Activated naive CD4-positive, alpha-beta T cell treated with anti-CD3 and anti-CD28 coated beads, Interleukin-2, amount 50 U/mL, for 72 hours (primary cell): ENCODE measurements at regions not wholly inside any gene's neighbourhood (a gene's known extent, or its start where the extent isn't known, plus 50 kb on each side); places are given as distances from the start of the nearest gene placed in this dataset.

Source experiments
- ATAC-seq, 2 donors: fragments of 150-1000 bp; cut with Tn5 transposase; 2 replicates each; pipeline ENCODE4 v1.10.0; 2021; ENCODE audit warnings: mild to moderate bottlenecking in 2 of 2, moderate library complexity in 2 of 2
- DNase-seq, 2 donors: peaks; one replicate each; pipeline ENCODE4 v3.0.0; 2021 to 2022; ENCODE audit warnings: low spot score in 2 of 2
- H3K27ac Mint-ChIP-seq, 2 donors: one replicate each; pipeline ENCODE4 v1.8.0; 2022; ENCODE audit warnings: mild to moderate bottlenecking in 2 of 2, mixed read lengths in 2 of 2
- H3K36me3 Mint-ChIP-seq, 2 donors: one replicate each; pipeline ENCODE4 v1.8.0; 2022; ENCODE audit warnings: mixed read lengths in 2 of 2
- H3K9me3 Mint-ChIP-seq, 2 donors: one replicate each; pipeline ENCODE4 v1.8.0; 2022; ENCODE audit warnings: mixed read lengths in 2 of 2

- Mint-ChIP-seq H3K27ac (peak overlapping the region in 1 of 2 donors; percentile 36), H3K36me3 (no peaks in the 10 kb centered on the region), H3K9me3 (peaks cover 0 to 7% of the 10 kb centered on the region in 2 donors)
- DNase-seq (no peak), ATAC-seq (no peak)
These were observed 428.2 kb upstream of the ETAA1 start for GRCh38 chr2:66968946-66969345.

- DNase-seq (no peak), ATAC-seq (no peak)
- Mint-ChIP-seq H3K36me3 (no peaks in the 10 kb centered on the region), H3K27ac (no peak overlapping the region), H3K9me3 (peaks cover 0 to 5% of the 10 kb centered on the region in 2 donors)
These were observed 416.1 kb upstream of the ETAA1 start for GRCh38 chr2:66981074-66981473.

DNA sequence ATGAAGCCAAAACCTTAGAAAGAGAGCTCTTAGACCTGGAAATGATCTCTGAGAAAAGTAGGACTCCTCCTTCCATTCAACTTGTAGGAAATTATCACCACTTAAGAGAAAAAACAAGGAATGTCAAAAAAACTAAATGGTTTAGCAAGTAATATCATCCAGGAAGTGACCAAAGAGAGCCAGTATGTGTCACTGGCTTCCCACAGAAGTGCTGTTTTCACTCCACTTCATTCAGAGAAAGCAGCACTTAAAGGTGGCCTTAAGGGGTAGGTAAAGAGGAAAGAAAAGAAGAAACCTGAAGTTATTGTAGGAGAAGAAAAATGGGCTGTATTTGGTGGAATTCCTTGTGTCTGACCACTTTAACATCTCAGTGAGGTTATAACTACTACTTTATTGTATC, 414.4 kb upstream of the ETAA1 start:
- no peaks in the 10 kb centered on the region for H3K36me3 Mint-ChIP-seq
- H3K9me3 Mint-ChIP-seq = peaks cover 5 to 6% of the 10 kb centered on the region in 2 donors
- DNase-seq (no peak), ATAC-seq (no peak)
- no peak overlapping the region for H3K27ac Mint-ChIP-seq

DNA sequence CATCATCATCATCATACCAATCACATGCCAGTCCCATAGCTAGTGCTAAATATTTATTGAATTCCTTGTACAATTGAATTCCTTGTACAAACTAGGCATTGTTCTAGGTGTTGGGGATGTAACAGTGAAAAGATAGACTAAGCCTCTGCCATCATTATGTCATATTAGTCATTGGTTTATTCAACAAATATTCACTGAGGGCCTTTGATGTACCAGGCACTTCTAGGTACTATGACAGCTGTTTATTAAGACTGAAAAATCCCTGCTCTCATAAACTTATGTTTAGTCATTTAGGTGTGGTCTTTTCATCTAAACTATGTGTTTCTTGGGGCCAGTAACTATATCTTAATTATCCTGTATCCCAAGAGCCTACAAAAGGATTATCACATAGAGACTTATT, 412.3 kb upstream of the ETAA1 start:
- DNase-seq (no peak), ATAC-seq (no peak)
- Mint-ChIP-seq H3K27ac (no peak overlapping the region), H3K9me3 (peaks cover 5 to 10% of the 10 kb centered on the region in 2 donors), H3K36me3 (no peaks in the 10 kb centered on the region)

GRCh38 chr2:66985906-66986305, 411.2 kb upstream of the ETAA1 start:
- H3K9me3 Mint-ChIP-seq = peaks cover 5 to 10% of the 10 kb centered on the region in 2 donors
- DNase-seq (no peak), ATAC-seq (no peak)
- no peaks in the 10 kb centered on the region for H3K36me3 Mint-ChIP-seq
- H3K27ac Mint-ChIP-seq = no peak overlapping the region

GRCh38 chr2:66987733-66988132, 409.4 kb upstream of the ETAA1 start:
- Mint-ChIP-seq H3K27ac (no peak overlapping the region), H3K9me3 (peaks cover 5 to 10% of the 10 kb centered on the region in 2 donors), H3K36me3 (no peaks in the 10 kb centered on the region)
- no peak for ATAC-seq
- DNase-seq = no peak

DNA sequence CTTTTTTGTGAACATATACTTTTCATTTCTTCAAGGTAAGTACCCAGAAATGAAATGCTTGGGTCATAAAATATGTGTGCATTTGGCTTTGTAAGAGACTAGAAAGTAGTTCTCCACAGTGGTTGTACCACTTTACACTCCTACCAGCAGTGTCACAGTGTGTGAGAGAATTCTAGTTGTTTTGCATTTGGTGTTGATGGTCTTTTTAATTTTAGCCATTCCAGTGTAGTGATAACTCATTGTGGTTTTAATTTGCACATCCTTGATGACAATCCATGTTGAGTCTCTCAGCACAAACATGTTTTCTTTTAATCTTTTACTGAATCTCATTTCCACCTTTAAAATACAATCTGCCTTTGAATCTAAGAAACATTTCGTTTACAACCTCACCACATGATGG, 402.5 kb upstream of the ETAA1 start:
- DNase-seq (no peak), ATAC-seq (no peak)
- H3K36me3 Mint-ChIP-seq = no peaks in the 10 kb centered on the region
- no peak overlapping the region for H3K27ac Mint-ChIP-seq
- peaks cover 5% of the 10 kb centered on the region in 2 donors for H3K9me3 Mint-ChIP-seq

DNA sequence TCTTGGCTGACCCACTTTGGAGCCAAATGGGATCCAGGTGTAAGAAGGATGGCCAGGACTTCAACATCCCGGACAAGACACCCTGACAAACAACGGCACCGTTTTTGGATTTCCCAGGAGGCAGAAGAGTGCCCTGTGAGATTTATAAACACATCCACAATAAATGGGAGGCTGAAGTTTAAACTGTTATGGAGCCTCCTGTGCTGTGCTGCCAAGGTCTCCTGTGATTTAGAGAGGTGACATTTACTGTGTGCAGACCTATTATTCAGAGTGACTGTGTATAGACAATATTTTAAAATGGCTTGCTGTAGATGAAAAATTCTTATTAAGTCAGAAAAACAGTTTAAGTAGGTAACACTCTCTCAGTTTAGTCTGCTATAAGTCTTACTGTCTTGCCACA, 401.5 kb upstream of the ETAA1 start:
- Mint-ChIP-seq H3K9me3 (peaks cover 5% of the 10 kb centered on the region in 2 donors), H3K36me3 (no peaks in the 10 kb centered on the region), H3K27ac (no peak overlapping the region)
- DNase-seq = no peak
- no peak for ATAC-seq

GRCh38 chr2:67002618-67003371, 394.3 kb upstream of the ETAA1 start:
- Mint-ChIP-seq H3K9me3 (peaks cover 0 to 5% of the 10 kb centered on the region in 2 donors), H3K36me3 (no peaks in the 10 kb centered on the region), H3K27ac (no peak overlapping the region)
- ATAC-seq = no peak
- DNase-seq = no peak

DNA sequence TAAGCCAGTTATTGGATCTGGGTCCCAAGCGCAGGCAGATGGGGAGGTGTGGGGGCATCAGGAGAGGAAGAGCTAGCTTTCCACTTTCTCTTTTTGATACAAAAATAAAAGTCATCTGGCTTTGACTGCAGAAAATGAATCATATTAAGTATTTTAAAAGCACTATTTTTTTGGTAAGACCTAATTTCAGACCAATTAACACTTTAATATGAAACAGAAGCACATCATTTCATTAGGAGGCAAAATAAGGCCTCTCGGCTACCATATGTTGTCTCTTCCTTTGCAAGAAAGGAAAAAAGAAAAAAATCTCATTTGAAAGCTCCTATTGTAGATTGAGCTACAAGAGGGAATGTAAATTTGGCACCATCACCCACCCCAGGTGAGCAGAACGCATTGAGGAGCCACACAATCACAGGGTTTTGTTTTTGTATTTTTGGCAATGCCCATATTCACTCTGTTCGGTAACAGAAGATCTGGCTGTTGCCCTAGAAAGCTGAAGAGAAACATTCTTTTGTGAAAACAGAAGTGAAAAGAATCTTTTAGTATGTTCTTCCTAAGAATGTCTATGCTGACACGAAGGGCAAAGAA, 390.7 kb upstream of the ETAA1 start:
- H3K27ac Mint-ChIP-seq = no peak overlapping the region
- no peak for ATAC-seq
- no peak for DNase-seq
- H3K36me3 Mint-ChIP-seq = no peaks in the 10 kb centered on the region
- peaks cover 5 to 6% of the 10 kb centered on the region in 2 donors for H3K9me3 Mint-ChIP-seq

DNA sequence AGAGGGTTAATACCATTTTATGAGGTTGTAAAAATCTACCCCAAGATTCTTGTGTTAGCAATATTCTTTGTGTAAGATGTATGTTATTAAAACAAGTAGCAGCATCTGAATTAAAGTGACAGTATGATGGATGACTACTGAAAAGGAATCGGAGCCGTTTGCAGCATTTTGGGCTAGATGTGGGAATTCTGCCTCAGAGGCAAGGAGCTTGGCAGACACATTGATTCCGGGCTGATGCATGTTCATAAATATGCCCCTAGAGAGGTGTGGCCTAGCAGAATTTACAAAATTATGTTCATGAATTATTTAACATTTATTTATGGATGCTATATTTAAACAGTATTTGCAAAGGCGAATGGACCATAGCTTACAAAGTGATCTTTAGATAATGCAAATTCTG, 389.0 kb upstream of the ETAA1 start:
- DNase-seq (no peak), ATAC-seq (no peak)
- H3K36me3 Mint-ChIP-seq = no peaks in the 10 kb centered on the region
- peaks cover 5 to 6% of the 10 kb centered on the region in 2 donors for H3K9me3 Mint-ChIP-seq
- no peak overlapping the region for H3K27ac Mint-ChIP-seq

GRCh38 chr2:67012165-67012564, 385.0 kb upstream of the ETAA1 start:
- ATAC-seq (no peak), DNase-seq (no peak)
- Mint-ChIP-seq H3K27ac (no peak overlapping the region), H3K9me3 (peaks cover 12 to 19% of the 10 kb centered on the region in 2 donors), H3K36me3 (no peaks in the 10 kb centered on the region)

GRCh38 chr2:67013821-67014220, 383.3 kb upstream of the ETAA1 start:
- Mint-ChIP-seq H3K9me3 (peaks cover 15 to 19% of the 10 kb centered on the region in 2 donors), H3K27ac (no peak overlapping the region), H3K36me3 (no peaks in the 10 kb centered on the region)
- DNase-seq = no peak
- no peak for ATAC-seq

DNA sequence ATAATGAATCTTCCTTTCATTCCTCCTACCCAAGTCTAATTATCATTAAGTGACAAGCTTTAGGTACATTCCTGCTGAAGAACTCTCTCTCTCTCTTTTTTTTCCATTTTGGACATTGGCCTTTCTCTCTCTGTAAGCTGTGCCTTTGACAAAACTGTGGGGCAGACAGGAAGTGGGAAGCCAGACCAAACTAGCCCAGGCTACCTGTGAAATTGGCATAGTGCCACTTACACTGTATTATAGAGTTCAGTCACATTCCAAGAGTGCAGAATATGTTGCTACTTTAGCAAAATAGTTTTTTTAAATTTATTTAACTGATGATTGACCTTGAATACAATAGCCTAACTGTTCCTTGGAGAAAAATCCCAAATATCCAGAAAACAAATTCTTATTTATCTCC, 381.5 kb upstream of the ETAA1 start:
- Mint-ChIP-seq H3K9me3 (peaks cover 19 to 23% of the 10 kb centered on the region in 2 donors), H3K27ac (no peak overlapping the region), H3K36me3 (no peaks in the 10 kb centered on the region)
- ATAC-seq (no peak), DNase-seq (no peak)

GRCh38 chr2:67018301-67018700, 378.8 kb upstream of the ETAA1 start:
- Mint-ChIP-seq H3K9me3 (peaks cover 23 to 28% of the 10 kb centered on the region in 2 donors), H3K36me3 (no peaks in the 10 kb centered on the region), H3K27ac (no peak overlapping the region)
- DNase-seq = no peak
- ATAC-seq = no peak

DNA sequence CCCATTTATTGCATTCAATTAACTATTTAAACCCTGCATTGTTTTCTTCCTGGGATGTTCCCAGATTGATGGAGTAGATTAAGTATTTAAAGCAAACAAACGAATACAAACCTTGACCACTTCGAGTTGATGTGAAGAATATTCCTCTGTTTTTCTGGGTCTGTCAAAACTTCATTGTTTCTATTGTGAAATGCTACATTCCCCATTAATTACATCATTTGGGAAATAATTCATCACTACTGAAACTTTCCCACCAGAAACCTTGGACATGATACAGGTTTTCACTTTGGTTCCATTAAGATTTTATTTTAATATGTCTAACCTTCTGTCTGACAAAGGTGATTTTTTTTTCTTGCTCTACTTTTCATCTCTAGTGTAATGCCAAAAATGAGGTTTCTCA, 365.1 kb upstream of the ETAA1 start:
- DNase-seq (no peak), ATAC-seq (no peak)
- H3K9me3 Mint-ChIP-seq = peaks cover 0 to 10% of the 10 kb centered on the region in 2 donors
- no peak overlapping the region for H3K27ac Mint-ChIP-seq
- no peaks in the 10 kb centered on the region for H3K36me3 Mint-ChIP-seq

GRCh38 chr2:67036444-67036843, 360.7 kb upstream of the ETAA1 start:
- peaks cover 10% of the 10 kb centered on the region in 2 donors for H3K9me3 Mint-ChIP-seq

GRCh38 chr2:67037655-67038054, 359.5 kb upstream of the ETAA1 start:
- no peaks in the 10 kb centered on the region for H3K36me3 Mint-ChIP-seq
- no peak overlapping the region for H3K27ac Mint-ChIP-seq
- H3K9me3 Mint-ChIP-seq = peaks cover 7 to 10% of the 10 kb centered on the region in 2 donors
- no peak for ATAC-seq
- no peak for DNase-seq

More at GRCh38 chr2:67036444-67036843, 360.7 kb upstream of the ETAA1 start:
- Mint-ChIP-seq H3K36me3 (no peaks in the 10 kb centered on the region), H3K27ac (no peak overlapping the region)
- no peak for ATAC-seq
- no peak for DNase-seq
